ENCODE measurements at regions not wholly inside any gene's neighbourhood (a gene's known extent, or its start where the extent isn't known, plus 50 kb on each side); places are given as distances from the start of the nearest gene placed in this dataset.

- Mint-ChIP-seq H3K27ac (ENCODE audit: unreplicated experiment) (no peak overlapping the region), H3K9me3 (ENCODE audit: low read depth, unreplicated experiment) (no peaks in the 10 kb centered on the region), H3K4me3 (ENCODE audit: low read depth, unreplicated experiment) (no peak overlapping the region), H3K36me3 (ENCODE audit: insufficient read depth, unreplicated experiment) (no peaks in the 10 kb centered on the region), H3K4me1 (ENCODE audit: low read depth, unreplicated experiment) (no peaks in the 10 kb centered on the region), H3K27me3 (ENCODE audit: unreplicated experiment) (no peaks in the 10 kb centered on the region)
- BruUV-seq (replicated peaks): no TSS peak
- CTCF ChIA-PET: no interaction called here
- DNase-seq: no peak
- intact Hi-C loops (cut with micrococcal nuclease; ENCODE audit: unreplicated experiment): no loop called here
- TF ChIP-seq, protein P1, sequence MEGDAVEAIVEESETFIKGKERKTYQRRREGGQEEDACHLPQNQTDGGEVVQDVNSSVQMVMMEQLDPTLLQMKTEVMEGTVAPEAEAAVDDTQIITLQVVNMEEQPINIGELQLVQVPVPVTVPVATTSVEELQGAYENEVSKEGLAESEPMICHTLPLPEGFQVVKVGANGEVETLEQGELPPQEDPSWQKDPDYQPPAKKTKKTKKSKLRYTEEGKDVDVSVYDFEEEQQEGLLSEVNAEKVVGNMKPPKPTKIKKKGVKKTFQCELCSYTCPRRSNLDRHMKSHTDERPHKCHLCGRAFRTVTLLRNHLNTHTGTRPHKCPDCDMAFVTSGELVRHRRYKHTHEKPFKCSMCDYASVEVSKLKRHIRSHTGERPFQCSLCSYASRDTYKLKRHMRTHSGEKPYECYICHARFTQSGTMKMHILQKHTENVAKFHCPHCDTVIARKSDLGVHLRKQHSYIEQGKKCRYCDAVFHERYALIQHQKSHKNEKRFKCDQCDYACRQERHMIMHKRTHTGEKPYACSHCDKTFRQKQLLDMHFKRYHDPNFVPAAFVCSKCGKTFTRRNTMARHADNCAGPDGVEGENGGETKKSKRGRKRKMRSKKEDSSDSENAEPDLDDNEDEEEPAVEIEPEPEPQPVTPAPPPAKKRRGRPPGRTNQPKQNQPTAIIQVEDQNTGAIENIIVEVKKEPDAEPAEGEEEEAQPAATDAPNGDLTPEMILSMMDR (IDR thresholded peaks at IDR 0.05; ENCODE audit: unreplicated experiment): no peak
Observed at GRCh38 chr6:81636930-81637568, 115.4 kb downstream of the TENT5A start.

GRCh38 chr6:81634155-81634880 is 118.2 kb downstream of the TENT5A start:
- peaks cover 9% of the 10 kb centered on the region for H3K9me3 Mint-ChIP-seq (ENCODE audit: low read depth, unreplicated experiment)
- intact Hi-C loops (cut with micrococcal nuclease; ENCODE audit: unreplicated experiment): no loop called here
- BruUV-seq (replicated peaks): no TSS peak
- TF ChIP-seq, protein P1 (IDR thresholded peaks at IDR 0.05; ENCODE audit: unreplicated experiment): no peak
- H3K36me3 Mint-ChIP-seq (ENCODE audit: insufficient read depth, unreplicated experiment): no peaks in the 10 kb centered on the region
- H3K4me1 Mint-ChIP-seq (ENCODE audit: low read depth, unreplicated experiment): no peaks in the 10 kb centered on the region
- no peak for DNase-seq
- H3K4me3 Mint-ChIP-seq (ENCODE audit: low read depth, unreplicated experiment): no peak overlapping the region
- H3K27ac Mint-ChIP-seq (ENCODE audit: unreplicated experiment): no peak overlapping the region
- H3K27me3 Mint-ChIP-seq (ENCODE audit: unreplicated experiment): no peaks in the 10 kb centered on the region
- CTCF ChIA-PET: no interaction called here

DNA sequence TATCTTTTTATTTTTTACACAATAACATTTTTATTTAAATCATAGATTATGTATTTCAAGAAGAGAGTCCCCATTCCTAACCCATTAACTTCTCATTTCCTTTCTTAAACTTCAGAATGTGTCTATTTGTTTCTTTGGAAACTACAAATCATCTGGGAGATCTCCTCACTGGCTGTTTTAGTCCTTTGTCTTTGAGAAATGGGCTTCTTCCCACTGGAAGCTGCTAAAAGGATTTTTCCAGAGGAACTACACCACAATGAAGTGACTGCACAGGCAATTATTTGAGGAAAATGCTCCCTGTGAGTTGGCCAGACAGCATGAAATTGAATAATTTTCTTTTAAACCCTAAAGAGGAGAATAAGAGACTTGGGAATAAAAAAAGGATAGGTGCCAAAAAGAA is 119.1 kb downstream of the TENT5A start:
- no TSS peak for BruUV-seq (replicated peaks)
- CTCF ChIA-PET: no interaction called here
- intact Hi-C loops (cut with micrococcal nuclease; ENCODE audit: unreplicated experiment): no loop called here
- no peaks in the 10 kb centered on the region for H3K4me1 Mint-ChIP-seq (ENCODE audit: low read depth, unreplicated experiment)
- peaks cover 9% of the 10 kb centered on the region for H3K9me3 Mint-ChIP-seq (ENCODE audit: low read depth, unreplicated experiment)
- no peak for DNase-seq
- H3K27ac Mint-ChIP-seq (ENCODE audit: unreplicated experiment): no peak overlapping the region
- H3K36me3 Mint-ChIP-seq (ENCODE audit: insufficient read depth, unreplicated experiment): no peaks in the 10 kb centered on the region
- no peak overlapping the region for H3K4me3 Mint-ChIP-seq (ENCODE audit: low read depth, unreplicated experiment)
- H3K27me3 Mint-ChIP-seq (ENCODE audit: unreplicated experiment): no peaks in the 10 kb centered on the region
- TF ChIP-seq, protein P1 (IDR thresholded peaks at IDR 0.05; ENCODE audit: unreplicated experiment): no peak

DNA sequence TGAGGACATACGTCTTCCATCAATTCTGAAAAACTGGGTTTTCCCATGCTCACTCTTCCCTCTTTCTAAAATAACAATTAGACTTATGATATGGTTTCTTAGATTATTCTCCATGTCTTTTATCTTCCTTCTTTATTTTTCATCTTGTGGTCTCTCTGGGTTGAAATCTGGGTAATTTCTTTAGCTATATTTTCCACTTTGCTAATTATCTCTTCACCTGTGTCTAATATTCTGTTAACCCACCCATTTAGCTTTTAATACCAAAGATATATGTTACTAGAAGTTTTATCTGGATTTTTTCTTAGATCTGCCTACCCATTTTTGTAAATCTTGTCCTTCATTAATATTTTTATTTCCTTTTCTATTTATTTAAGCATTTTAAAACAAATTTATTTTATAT is 121.8 kb downstream of the TENT5A start:
- BruUV-seq (replicated peaks): no TSS peak
- DNase-seq: no peak
- TF ChIP-seq, protein P1 (IDR thresholded peaks at IDR 0.05; ENCODE audit: unreplicated experiment): no peak
- Mint-ChIP-seq H3K4me3 (ENCODE audit: low read depth, unreplicated experiment) (no peak overlapping the region), H3K27me3 (ENCODE audit: unreplicated experiment) (no peaks in the 10 kb centered on the region), H3K4me1 (ENCODE audit: low read depth, unreplicated experiment) (no peaks in the 10 kb centered on the region), H3K36me3 (ENCODE audit: insufficient read depth, unreplicated experiment) (no peaks in the 10 kb centered on the region), H3K27ac (ENCODE audit: unreplicated experiment) (no peak overlapping the region), H3K9me3 (ENCODE audit: low read depth, unreplicated experiment) (peaks cover 9% of the 10 kb centered on the region)
- intact Hi-C loops (cut with micrococcal nuclease; ENCODE audit: unreplicated experiment): no loop called here
- CTCF ChIA-PET: no interaction called here

Data from Calu3 (cell line).